Ishikawa (cell line): ENCODE measurements at regions not wholly inside any gene's neighbourhood (a gene's known extent, or its start where the extent isn't known, plus 50 kb on each side); places are given as distances from the start of the nearest gene placed in this dataset.

Experiments used
- CEBPB ChIP-seq: IDR thresholded peaks from 2 replicates; pipeline ENCODE4 v1.6.1; 2012
- CREB1 ChIP-seq: IDR thresholded peaks from 2 replicates; pipeline ENCODE4 v1.6.1; 2012; ENCODE audit warnings: low read depth
- EGR1 ChIP-seq: IDR thresholded peaks from 2 replicates; pipeline ENCODE4 v1.6.1; 2012
- EP300 ChIP-seq: IDR thresholded peaks from 2 replicates; pipeline ENCODE4 v1.6.1; 2012; ENCODE audit warnings: borderline replicate concordance
- FOXM1 ChIP-seq: IDR thresholded peaks from 2 replicates; pipeline ENCODE4 v1.6.1; 2012; ENCODE audit warnings: low read depth, borderline replicate concordance
- MAX ChIP-seq: IDR thresholded peaks from 2 replicates; pipeline ENCODE4 v1.6.1; 2012
- NFIC ChIP-seq: IDR thresholded peaks from 2 replicates; pipeline ENCODE4 v1.6.1; 2012
- RAD21 ChIP-seq: IDR thresholded peaks from 2 replicates; pipeline ENCODE4 v1.6.1; 2012; ENCODE audit warnings: low read depth
- REST ChIP-seq: IDR thresholded peaks from 2 replicates; pipeline ENCODE4 v1.6.1; 2012; ENCODE audit warnings: low read depth, mild to moderate bottlenecking
- TAF1 ChIP-seq: IDR thresholded peaks from 2 replicates; pipeline ENCODE4 v1.6.1; 2012; ENCODE audit warnings: low read depth, mild to moderate bottlenecking
- TCF12 ChIP-seq: IDR thresholded peaks from 2 replicates; pipeline ENCODE4 v1.6.1; 2012; ENCODE audit warnings: low read depth
- TEAD4 ChIP-seq: IDR thresholded peaks from 2 replicates; pipeline ENCODE4 v1.6.1; 2012
- USF1 ChIP-seq: IDR thresholded peaks from 2 replicates; pipeline ENCODE4 v1.6.1; 2012
- YY1 ChIP-seq: IDR thresholded peaks from 2 replicates; pipeline ENCODE4 v1.6.1; 2012; ENCODE audit warnings: low read depth
- ZBTB7A ChIP-seq: IDR thresholded peaks from 2 replicates; pipeline ENCODE4 v1.6.1; 2012; ENCODE audit warnings: low read depth

- TF ChIP-seq YY1 (no peak), ZBTB7A (no peak), CREB1 (no peak), EGR1 (no peak), CEBPB (no peak), TAF1 (no peak), NFIC (no peak), USF1 (no peak), MAX (no peak), REST (no peak), RAD21 (no peak), EP300 (no peak), TEAD4 (no peak), TCF12 (no peak), FOXM1 (no peak)
Observed at GRCh38 chr13:34816908-34817665, 125.0 kb upstream of the NBEA start.

- TF ChIP-seq CEBPB = no peak
Observed at GRCh38 chr13:34822650-34823049, 119.4 kb upstream of the NBEA start.

GRCh38 chr13:34826432-34826831 is 115.6 kb upstream of the NBEA start:
- TF ChIP-seq CREB1 = no peak
- TF ChIP-seq MAX = no peak
- TF ChIP-seq TAF1 = no peak
- no peak for TF ChIP-seq NFIC
- no peak for TF ChIP-seq RAD21
- no peak for TF ChIP-seq FOXM1
- TF ChIP-seq CEBPB = no peak
- no peak for TF ChIP-seq YY1
- no peak for TF ChIP-seq ZBTB7A
- no peak for TF ChIP-seq USF1
- no peak for TF ChIP-seq REST
- TF ChIP-seq TEAD4 = no peak
- TF ChIP-seq TCF12 = no peak
- no peak for TF ChIP-seq EP300
- TF ChIP-seq EGR1 = no peak

GRCh38 chr13:34833562-34834182 is 108.4 kb upstream of the NBEA start:
- TF ChIP-seq EGR1 = no peak
- no peak for TF ChIP-seq MAX
- no peak for TF ChIP-seq TCF12
- TF ChIP-seq NFIC = no peak
- no peak for TF ChIP-seq REST
- no peak for TF ChIP-seq YY1
- TF ChIP-seq TAF1 = no peak
- no peak for TF ChIP-seq TEAD4
- no peak for TF ChIP-seq CEBPB
- no peak for TF ChIP-seq CREB1
- TF ChIP-seq EP300 = no peak
- TF ChIP-seq RAD21 = no peak
